GF-D8 (cell line): ENCODE measurements at regions not wholly inside any gene's neighbourhood (a gene's known extent, or its start where the extent isn't known, plus 50 kb on each side); places are given as distances from the start of the nearest gene placed in this dataset.

Experiments
- DNase-seq: peaks from one replicate; lab custom pipeline; 2025; lab: John Stamatoyannopoulos, UW

GRCh38 chr10:129024046-129024445, 443.0 kb upstream of the MGMT start:
- no peak for DNase-seq

- DNase-seq: no peak
These were observed 441.3 kb upstream of the MGMT start for GRCh38 chr10:129025787-129026186.

GRCh38 chr10:129027906-129028305, 439.1 kb upstream of the MGMT start:
- no peak for DNase-seq

GRCh38 chr10:129028451-129028850, 438.6 kb upstream of the MGMT start:
- DNase-seq: no peak

GRCh38 chr10:129029051-129029450, 438.0 kb upstream of the MGMT start:
- DNase-seq: no peak

GRCh38 chr10:129029851-129030602, 437.0 kb upstream of the MGMT start:
- no peak for DNase-seq

GRCh38 chr10:129030603-129030895, 436.5 kb upstream of the MGMT start:
- no peak for DNase-seq

GRCh38 chr10:129030996-129031843, 435.8 kb upstream of the MGMT start:
- DNase-seq: peak; percentile 36

- no peak for DNase-seq
These were observed 435.2 kb upstream of the MGMT start for GRCh38 chr10:129031844-129032150.

GRCh38 chr10:129032372-129033313, 434.4 kb upstream of the MGMT start:
- DNase-seq: no peak

GRCh38 chr10:129033340-129033739, 433.7 kb upstream of the MGMT start:
- DNase-seq: no peak

GRCh38 chr10:129033790-129034272, 433.2 kb upstream of the MGMT start:
- no peak for DNase-seq

GRCh38 chr10:129035052-129035827, 431.8 kb upstream of the MGMT start:
- DNase-seq: peak; percentile 1

- no peak for DNase-seq
These were observed 428.5 kb upstream of the MGMT start for GRCh38 chr10:129038522-129038921.

- DNase-seq: no peak
These were observed 427.4 kb upstream of the MGMT start for GRCh38 chr10:129039406-129040370.

GRCh38 chr10:129040377-129040776, 426.7 kb upstream of the MGMT start:
- no peak for DNase-seq

- DNase-seq: no peak
These were observed 425.1 kb upstream of the MGMT start for GRCh38 chr10:129041916-129042315.

GRCh38 chr10:129042776-129043595, 424.1 kb upstream of the MGMT start:
- no peak for DNase-seq

- DNase-seq: no peak
These were observed 423.4 kb upstream of the MGMT start for GRCh38 chr10:129043691-129044090.

- DNase-seq: no peak
These were observed 421.4 kb upstream of the MGMT start for GRCh38 chr10:129045599-129045998.
